Activated naive CD4-positive, alpha-beta T cell treated with anti-CD3 and anti-CD28 coated beads, Interleukin-2, amount 50 U/mL, for 72 hours (primary cell): ENCODE measurements at regions not wholly inside any gene's neighbourhood (a gene's known extent, or its start where the extent isn't known, plus 50 kb on each side); places are given as distances from the start of the nearest gene placed in this dataset.

Source experiments
- ATAC-seq, 2 donors: fragments of 150-1000 bp; cut with Tn5 transposase; 2 replicates each; pipeline ENCODE4 v1.10.0; 2021; ENCODE audit warnings: mild to moderate bottlenecking in 2 of 2, moderate library complexity in 2 of 2
- DNase-seq, 2 donors: peaks; one replicate each; pipeline ENCODE4 v3.0.0; 2021 to 2022; ENCODE audit warnings: low spot score in 2 of 2
- H3K27ac Mint-ChIP-seq, 2 donors: one replicate each; pipeline ENCODE4 v1.8.0; 2022; ENCODE audit warnings: mild to moderate bottlenecking in 2 of 2, mixed read lengths in 2 of 2
- H3K36me3 Mint-ChIP-seq, 2 donors: one replicate each; pipeline ENCODE4 v1.8.0; 2022; ENCODE audit warnings: mixed read lengths in 2 of 2
- H3K9me3 Mint-ChIP-seq, 2 donors: one replicate each; pipeline ENCODE4 v1.8.0; 2022; ENCODE audit warnings: mixed read lengths in 2 of 2

DNA sequence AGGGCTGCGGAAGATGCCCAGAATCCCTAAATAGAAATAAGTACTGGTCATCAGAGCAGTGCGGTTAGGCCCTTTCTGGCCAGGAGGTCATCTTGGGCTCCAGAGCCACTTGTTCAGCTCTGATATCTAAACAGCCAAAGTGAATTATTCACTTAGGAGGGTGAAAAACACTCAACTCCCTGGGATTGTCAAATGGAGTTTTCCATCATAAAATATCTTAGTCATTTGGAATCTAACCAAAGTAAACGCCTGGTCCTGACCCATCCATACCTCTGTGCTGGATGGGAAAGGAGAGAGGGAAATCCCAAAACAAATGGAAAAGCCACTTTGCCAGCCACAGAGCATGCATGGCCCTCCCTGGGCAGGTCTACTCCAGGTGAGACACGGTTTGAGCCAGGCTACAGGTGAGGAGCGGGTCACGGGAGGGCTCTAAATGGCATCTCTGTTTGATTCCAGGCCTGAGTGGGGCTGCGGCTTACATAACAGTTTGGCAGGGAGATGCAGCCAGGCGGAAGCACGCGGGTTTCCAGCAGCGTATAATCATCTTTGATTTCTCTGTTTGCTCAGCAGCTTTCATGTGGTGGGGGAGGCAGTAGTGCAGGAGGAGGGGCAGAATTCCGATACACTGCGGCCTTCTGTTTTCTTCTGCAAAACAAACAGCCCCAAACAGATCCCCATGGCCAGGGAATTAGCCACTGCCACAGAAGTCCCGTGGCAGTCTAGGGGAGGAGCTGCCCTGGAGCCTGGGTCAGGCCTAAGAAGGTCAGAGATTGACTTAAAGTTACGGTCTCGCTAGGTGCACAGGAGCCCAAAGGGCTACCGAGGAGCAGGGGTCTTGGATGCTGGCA, 59.1 kb upstream of the ZNF648 start:
- Mint-ChIP-seq H3K9me3 (no peaks in the 10 kb centered on the region), H3K36me3 (no peaks in the 10 kb centered on the region), H3K27ac (no peak overlapping the region)
- DNase-seq = no peak
- no peak for ATAC-seq

DNA sequence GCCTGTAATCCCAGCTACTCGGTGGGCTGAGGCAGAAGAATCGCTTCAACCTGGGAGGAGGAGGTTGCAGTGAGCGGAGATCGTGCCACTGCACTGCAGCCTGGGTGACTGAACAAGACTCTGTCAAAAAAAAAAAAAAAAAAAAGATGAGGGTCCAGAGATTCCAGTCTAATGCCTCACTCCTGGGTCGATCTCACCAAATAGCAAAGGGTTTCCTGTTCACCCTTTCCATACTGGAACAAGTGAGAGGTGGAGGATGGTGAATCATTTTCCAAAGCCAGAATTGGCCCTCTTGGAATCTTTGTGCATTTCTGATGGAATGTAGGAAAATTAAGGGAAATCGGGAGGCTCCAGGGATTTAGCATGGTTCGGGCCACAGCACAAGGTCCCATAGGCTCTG, 58.1 kb upstream of the ZNF648 start:
- H3K27ac Mint-ChIP-seq = no peak overlapping the region
- no peak for ATAC-seq

DNA sequence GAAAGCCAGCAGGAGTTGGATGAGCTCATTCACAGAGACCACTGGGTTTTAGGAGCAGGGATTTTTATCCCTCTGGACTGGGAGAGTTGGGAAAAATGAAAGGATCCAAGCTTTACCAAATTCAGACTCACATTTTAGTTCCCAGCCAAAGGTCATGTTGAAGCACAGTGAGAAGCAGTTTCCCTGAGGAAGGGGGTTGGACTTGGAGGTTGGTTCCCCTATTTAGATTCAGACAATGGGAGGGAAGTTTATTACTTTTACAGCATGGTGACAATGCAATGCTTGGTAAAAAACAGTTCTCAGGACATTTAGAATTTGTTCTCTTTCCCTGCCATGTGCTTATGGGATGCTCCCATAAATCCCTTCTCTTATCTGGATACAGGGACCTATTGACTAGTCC, 57.3 kb upstream of the ZNF648 start:
- DNase-seq (no peak), ATAC-seq (no peak)
- Mint-ChIP-seq H3K36me3 (no peaks in the 10 kb centered on the region), H3K9me3 (no peaks in the 10 kb centered on the region), H3K27ac (no peak overlapping the region)

More for the DNA sequence above, 58.1 kb upstream of the ZNF648 start:
- DNase-seq = no peak
- H3K9me3 Mint-ChIP-seq = no peaks in the 10 kb centered on the region
- H3K36me3 Mint-ChIP-seq = no peaks in the 10 kb centered on the region

DNA sequence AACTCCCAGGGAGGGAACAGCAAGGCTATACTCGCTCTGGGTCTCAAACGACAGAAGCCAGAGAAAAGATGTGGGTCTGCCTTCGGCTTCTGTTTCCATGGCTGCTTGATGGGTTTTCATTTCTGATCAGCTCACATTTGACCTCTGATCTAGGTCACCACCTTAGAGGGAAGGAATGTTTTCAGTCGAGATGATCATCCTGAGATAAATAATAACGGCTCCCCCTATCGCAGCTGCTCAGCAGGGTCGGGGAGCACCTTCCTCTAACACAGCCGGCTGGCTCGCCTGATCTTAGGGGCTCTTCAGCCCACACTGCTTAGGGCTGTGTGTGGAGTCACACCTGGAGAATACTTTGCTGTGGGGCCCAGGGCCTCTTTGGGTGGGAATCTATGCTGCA, 53.1 kb upstream of the ZNF648 start:
- ATAC-seq (no peak), DNase-seq (no peak)
- Mint-ChIP-seq H3K9me3 (no peaks in the 10 kb centered on the region), H3K27ac (no peak overlapping the region), H3K36me3 (no peaks in the 10 kb centered on the region)

DNA sequence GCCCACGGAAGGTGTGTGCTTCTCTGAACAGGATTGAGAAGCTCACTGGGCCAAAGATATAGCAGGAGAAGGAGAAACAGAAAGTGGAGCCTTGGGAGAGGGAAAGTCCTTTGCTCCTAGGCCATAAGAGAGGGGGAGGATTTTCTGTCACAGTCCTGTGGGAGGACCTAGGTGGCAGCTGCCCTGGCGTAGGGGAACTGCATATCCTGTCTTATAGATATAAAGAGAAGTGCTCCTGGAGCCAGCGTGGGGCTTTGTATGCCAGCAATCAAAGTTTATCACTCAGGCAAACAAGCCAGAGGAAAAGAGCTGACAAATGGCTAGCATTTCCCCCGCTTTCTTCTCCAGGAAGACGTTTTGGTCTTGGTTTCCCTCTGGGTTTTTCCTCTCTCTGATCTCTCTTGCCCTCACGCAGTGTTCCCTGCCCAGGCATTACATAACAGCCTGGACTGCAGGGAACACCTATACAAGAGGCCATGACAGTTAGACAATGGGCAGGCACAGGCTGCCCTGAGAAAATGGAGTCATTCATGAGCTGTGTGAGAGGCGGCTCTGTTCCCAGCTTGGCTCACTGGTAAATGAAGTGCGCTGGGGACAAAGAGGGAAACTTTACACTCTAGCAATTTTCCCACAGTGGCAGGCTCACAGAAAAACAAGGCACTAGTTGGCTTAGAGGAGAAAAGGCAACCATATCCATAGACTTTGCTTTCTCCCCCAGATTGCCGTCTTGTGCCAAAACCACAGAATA, 52.5 kb upstream of the ZNF648 start:
- Mint-ChIP-seq H3K27ac (no peak overlapping the region), H3K9me3 (no peaks in the 10 kb centered on the region), H3K36me3 (no peaks in the 10 kb centered on the region)
- no peak for ATAC-seq
- DNase-seq = no peak

DNA sequence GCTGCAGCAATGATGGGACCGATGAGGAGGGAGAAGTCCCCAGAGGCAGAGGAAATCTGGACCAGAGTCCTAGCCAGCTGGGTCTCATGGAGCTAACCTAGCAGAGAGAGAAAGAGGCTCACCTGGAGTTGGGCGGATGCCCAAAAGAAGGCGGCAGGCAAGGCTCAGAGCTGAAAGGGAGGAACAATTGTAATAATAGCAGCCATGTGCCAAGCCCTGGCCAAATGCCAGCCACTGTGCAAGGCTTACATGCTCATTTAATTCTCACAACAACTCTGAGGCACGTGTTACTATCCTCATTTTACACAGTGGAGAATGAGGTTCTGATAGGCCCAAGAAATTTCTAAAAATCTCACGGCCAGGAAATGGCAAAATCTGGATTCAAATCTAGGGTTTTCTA, 50.0 kb upstream of the ZNF648 start:
- ATAC-seq = no peak

More for the DNA sequence above, 50.0 kb upstream of the ZNF648 start:
- no peak overlapping the region for H3K27ac Mint-ChIP-seq
- DNase-seq = no peak
- peaks cover 8 to 9% of the 10 kb centered on the region in 2 donors for H3K9me3 Mint-ChIP-seq
- H3K36me3 Mint-ChIP-seq = peaks cover 0 to 9% of the 10 kb centered on the region in 2 donors
